ENCODE measurements at regions not wholly inside any gene's neighbourhood (a gene's known extent, or its start where the extent isn't known, plus 50 kb on each side); places are given as distances from the start of the nearest gene placed in this dataset.

DNA sequence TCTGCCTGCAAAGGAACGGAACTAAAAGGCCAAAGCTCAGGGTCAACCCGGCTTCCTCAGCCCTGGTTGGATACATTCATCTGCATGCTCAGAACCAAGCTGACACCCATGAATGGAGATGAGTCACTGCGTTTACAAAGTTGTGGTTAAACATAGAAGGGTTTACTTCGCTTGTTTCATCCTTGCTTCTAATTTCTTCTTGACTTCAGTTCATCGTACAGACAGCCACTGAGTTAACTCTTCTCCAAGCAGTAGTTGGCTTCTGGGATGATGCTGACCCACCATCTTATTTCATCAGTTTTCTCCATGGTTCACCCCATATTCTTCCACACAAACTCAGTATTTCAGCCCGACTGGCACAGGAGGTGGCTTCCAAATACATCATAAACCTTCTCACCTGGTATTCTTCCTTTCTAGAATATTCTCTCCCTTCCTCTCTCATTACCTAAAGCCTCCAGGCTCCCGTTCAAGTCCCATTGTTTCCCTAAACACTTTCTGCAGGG lies 166.3 kb upstream of the RNF32 start:
- no peak for DNase-seq

GRCh38 chr7:156473476-156474240 lies 166.9 kb upstream of the RNF32 start:
- peak; percentile 23 for DNase-seq

DNA sequence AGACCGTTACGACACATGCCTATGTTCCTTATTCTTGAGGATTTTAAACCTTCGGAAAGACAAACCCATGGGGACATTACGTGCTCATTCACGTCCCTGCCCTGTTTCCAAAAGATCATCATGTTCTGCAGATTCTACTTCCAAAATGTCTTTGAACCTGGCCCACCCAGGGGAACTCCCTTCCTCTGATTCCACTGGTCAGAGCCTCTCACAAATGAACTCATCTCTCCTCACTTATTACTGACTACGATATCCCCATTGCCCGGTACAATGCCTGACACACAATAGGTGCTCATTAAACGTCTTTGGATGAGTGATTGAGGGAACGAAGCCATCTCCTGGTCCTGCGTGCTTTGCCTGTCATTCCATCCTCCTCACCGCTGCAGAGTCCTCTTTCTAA lies 168.3 kb upstream of the RNF32 start:
- DNase-seq: no peak

DNA sequence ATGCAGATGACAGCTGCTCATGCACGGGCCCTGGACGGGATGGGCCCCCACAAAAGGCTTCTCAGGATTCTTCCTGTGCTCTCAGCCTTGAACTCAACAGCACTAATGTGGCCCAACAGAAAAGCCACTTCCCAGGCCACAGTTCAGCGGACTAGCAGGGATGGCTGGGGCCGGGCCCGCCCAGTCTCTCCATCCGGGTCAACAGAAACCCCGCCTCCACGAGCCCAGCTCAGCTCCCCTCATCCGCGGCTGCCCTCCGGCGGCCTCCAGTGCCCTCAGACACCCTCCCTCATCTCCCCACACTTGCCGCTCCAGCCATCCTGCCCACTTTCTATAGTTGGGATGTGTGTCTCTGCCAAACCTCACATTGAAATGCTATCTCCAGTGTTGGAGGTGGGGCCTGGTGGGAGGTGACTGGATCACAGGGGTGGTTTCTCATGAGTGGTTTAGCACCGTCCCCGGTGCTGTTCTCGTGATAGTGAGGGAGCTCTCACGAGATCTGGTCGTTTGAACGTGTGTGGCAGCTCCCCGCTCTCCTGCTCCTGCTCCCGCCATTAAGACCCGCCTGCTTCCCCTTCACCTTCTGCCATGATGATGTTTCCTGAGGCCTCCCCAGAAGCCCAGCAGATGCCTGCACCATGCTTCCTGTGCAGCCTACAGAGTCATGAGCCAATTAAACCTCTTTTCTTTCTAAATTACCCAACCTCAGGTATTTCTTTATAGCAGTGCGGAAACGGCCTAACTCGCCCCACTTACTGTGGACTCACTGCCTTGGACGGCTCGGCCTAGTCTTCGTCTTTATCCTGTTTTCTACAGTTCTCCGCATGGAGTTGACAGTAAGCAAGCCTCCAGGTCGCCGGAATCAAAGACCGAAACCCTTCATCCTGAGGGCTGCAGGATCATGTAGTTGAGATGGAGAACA lies 169.9 kb upstream of the RNF32 start:
- DNase-seq: no peak

DNA sequence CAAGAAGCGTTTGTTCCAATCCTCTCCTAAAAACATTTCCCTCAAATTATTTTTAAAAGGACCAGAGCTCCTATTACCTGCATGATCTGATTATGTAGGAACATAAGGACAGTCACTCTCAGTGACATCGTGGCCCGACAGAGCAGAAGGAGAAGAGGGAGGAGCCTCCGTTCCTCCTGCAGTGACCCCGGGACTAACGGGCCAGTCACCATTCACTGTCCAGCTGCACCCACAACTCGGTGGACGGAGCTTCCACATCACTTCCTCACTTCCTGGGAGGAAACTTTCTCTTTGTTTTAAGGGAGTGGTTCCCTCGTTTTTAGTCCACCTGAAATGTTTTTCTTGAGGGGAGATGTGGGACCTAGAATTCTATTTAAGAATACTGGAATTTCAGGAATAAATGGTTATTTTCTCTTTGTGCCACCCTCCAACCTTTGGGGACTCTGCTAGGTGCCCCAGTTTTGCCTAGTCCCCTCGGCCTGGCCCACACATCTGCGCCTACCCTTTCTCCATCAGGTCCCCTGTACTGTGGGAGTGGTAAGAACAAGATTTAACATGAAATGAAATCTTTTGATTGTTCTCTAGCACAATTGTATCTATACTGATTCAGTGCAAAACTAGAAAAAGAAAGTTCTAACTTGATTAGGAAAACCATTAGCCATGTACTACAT lies 173.5 kb upstream of the RNF32 start:
- no peak for DNase-seq

DNA sequence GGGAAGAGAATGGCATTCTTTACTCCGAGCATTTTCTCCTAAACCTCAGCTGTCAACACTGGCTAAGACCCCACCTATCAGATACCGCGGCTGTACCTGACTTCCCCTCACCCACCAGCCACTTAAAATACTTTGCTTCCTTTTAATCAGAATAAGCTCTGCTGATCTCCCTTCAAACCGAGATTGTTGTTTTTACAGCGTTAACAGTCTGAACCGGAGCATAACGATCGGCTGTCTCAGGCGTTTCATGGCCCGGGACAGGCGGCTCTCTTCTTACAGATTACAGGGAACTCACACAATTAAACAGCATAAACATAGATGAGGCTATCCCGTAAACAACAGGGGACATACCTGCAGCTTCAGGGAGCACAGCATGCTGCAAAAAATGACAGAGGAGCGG lies 174.3 kb upstream of the RNF32 start:
- DNase-seq: no peak

DNA sequence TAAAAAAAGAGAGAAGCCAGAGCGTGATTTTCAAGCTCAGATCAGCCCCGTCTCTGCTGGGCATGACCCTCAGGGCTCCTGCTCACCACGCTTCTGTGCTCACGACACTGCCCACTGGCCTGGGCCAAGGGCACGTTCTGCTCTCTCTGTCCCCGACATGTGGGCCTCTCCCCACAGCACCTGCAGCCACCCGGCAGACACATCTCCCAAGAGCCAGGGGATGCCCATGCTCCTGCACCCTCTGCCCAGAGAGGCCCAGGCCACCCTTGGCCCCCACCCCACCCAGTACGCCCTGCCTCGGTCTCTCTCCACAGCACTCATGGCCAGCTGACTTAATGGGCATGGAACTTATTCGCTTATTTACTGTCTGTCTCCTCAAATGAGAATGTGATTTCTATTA lies 175.4 kb upstream of the RNF32 start:
- DNase-seq: no peak

DNA sequence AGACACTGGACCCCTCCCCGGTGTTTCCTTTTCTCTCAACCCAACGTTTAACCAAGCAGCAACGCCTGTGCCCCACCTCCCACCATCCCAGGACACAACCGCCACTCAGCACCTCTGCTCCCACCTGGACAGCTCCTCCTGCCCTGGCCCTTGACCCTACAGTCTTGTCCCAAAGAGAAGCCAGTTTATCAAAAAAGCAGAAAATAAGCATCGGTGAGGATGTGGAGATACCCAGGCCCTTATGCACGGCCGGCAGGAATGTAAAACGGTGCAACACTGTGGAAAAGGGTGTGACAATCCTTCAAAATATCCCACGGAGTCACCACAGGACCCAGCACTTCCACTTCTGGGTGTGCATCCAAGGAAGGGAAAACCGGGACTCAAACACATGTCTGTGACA lies 176.2 kb upstream of the RNF32 start:
- DNase-seq: no peak

GRCh38 chr7:156463280-156463679 lies 177.3 kb upstream of the RNF32 start:
- DNase-seq: no peak

DNA sequence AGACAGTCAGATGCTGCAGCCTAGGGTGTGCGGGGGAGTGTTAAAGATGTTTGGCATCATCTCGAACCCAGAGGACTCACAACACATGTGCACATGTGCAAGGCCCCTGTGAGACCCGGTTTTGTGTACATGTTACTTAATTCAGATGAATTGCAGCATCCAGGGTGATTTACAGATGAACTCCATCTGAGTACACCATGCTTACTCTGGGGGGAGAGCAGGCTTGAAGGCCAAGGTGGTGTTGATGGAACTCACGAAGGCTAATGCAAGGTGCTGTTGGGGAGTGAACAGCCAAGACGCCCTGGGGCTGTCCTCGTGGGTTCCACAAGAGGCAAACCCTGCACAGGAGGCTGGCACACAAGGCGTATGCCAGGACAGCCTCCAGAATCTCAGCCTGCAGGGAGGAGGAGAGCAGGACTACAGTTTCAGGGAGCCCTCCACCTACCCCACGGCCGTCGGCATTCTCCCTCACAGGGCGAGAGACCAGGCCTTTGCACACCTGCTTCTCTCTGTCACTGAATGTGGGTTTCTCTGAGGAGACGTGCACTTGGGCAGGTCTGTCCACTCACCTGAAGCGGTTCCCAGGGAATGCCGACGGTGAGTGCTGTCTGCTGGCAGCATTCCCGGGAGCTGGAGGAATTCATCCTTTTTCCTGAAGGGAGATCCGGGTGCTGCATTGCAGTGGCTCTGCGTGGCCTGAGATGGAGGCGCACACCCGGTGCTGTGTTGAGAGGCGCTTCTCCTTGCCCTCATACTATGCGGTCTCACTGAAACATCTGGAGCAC lies 178.5 kb upstream of the RNF32 start:
- DNase-seq: no peak

- no peak for DNase-seq
Observed at GRCh38 chr7:156460858-156461627, 179.5 kb upstream of the RNF32 start.

DNA sequence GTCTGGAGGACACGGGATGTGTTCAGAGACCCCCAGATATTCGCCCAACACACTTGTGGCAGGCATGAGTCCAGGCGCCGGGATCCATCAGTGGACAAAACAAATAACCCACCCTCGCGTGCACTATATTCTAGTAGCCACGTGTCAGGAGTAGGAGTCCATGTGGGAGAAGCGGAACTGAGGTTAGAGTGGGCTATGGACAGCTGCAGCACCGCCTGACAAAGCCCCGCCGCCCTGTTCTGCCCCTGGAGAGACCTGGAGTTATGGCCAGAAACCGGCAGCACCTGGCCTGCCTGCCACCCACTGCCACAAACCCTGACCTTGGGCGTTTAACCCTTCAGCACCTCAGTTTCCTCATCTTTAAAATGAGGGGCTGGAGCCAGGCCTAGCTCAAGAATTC lies 181.0 kb upstream of the RNF32 start:
- no peak for DNase-seq

GRCh38 chr7:156459067-156459466 lies 181.5 kb upstream of the RNF32 start:
- no peak for DNase-seq

DNA sequence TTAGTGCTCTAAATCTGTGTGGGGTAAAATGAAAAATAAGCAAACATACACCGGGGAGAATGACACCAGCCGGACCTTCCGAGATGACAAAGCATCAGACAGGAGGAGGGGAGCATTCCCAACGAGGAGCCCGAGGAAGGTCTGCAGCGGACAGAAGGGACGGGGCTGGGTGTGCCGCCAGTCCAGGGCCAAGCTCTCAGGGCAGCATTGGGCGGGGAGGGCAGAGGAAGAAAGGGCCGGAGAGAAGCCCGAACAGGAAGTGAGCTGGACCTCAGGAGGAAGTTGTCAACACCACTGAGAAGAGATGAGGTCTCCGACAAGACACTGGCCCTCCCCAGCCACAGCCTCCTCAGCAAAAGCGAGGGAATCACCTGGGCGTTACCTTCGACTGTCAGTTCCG lies 182.6 kb upstream of the RNF32 start:
- DNase-seq: no peak

GRCh38 chr7:156456503-156457115 lies 184.0 kb upstream of the RNF32 start:
- DNase-seq: no peak

DNA sequence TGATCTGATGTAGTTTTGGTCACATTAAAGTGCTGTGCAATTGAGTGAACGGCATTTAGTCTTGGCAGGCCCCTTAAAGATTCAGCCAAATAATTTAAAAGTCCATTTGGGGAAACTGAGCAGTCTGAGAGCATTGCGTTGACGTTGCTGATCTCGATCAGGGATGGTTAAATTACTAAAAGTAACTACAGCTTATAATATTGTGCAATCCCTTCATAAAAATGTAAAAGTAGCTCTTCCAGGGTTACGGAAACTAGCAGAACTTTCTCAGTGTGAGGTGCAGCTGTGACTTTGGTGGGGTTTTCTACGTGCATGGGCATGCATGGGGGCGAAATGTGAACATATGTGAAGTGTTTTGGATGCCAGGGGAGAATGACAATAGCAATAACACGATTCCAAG lies 184.5 kb upstream of the RNF32 start:
- no peak for DNase-seq

GRCh38 chr7:156450473-156450872 lies 190.1 kb upstream of the RNF32 start:
- DNase-seq: no peak

- no peak for DNase-seq
Observed at GRCh38 chr7:156448918-156449317, 191.7 kb upstream of the RNF32 start.

DNA sequence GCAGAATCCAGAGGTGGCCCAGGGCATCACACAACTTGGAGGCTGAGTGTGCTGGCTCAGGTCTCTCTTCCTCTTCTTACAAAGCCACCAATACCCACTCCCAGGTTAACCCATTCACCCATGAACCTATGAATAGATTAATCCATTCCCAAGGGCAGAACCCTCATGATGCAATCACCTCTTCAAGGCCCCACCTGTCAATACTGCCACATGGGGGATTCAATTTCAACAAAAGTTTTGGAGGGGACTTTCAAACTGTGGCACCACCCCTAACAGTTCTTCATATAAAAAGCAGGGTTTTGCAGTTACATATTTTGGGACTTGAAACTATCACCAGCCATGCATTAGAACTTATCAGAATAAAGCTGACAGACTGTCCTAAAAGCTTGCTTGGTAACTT lies 193.6 kb upstream of the RNF32 start:
- no peak for DNase-seq

DNA sequence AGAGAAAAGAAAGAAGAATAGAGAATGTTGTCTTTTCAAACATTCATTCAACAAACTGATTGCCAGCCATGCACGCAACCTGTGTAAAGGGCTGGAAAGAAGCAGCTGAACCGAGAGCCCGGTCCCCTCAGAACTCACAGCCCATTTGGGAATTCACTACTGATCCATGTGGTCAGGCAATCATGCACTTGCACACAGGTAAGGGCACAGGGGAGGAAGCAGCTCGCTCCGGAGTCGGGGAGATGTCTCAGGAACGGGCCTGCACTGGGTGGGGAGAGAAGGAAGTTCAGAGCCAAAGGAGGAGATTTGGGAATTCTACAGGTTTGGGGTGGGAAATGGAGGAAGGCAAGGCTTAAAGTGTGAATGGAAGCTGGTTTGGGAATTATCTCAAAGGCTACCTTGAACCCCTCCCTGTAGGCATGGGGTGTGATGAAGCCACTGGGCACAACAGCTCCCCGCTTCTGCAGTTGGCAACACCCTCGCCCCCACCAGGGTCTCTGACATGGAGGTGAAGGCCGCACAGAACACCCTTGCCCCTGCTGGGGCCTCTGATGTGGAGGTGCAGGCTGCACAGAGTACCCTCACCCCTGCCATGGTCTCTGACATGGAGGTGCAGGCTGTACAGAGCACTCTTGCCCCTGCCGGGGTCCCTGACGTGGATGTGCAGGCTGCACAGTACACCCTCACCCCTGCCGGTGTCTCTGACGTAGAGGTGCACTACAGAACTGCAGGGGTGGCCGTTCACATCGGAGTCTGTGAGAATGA lies 194.4 kb upstream of the RNF32 start:
- no peak for DNase-seq

- no peak for DNase-seq
Observed at GRCh38 chr7:156442516-156442915, 198.1 kb upstream of the RNF32 start.

Data from activated CD4-positive, alpha-beta T cell treated with anti-CD3 and anti-CD28 coated beads, Interleukin-2, amount 50 U/mL, for 16 hours (primary cell).